ENCODE measurements at regions not wholly inside any gene's neighbourhood (a gene's known extent, or its start where the extent isn't known, plus 50 kb on each side); places are given as distances from the start of the nearest gene placed in this dataset.
"Not testable (repeated sequence)": the region's sequence is repeated elsewhere in the genome, so short reads cannot be mapped to it uniquely, and the experiment has no call there.

DNA sequence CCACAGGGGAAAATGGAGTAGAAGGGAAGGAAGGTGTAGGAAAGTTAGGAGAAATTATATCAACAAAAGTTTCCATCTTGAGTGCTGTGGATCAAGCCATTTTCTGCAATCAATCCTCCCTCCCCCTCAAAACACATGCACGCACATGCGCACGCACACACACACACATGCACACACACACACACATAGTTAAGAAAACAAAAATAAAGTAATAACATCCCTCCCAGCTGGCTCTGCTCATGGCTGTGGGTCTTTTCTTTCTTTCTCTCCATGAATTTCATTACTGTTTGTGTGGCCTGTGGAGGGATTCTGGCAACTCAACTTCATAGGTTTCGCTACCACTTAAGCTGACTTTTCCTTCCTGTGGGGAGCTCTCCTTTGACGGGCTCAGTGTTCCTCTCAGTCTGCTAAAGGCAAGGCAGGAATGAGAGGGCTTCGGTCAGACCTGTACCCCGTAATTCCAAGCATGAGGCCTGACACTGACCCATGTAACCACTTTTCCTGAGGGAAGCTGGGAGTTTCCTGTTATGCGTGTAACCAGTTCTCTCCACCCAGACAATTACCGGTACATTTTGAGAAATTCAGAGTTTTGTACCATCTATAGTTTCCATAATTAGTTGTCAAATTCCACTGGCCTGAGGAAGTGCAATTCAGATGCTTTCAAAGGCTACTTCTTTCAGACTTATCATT lies 79.8 kb downstream of the ZNF92 start:
- DNase-seq = no peak

DNA sequence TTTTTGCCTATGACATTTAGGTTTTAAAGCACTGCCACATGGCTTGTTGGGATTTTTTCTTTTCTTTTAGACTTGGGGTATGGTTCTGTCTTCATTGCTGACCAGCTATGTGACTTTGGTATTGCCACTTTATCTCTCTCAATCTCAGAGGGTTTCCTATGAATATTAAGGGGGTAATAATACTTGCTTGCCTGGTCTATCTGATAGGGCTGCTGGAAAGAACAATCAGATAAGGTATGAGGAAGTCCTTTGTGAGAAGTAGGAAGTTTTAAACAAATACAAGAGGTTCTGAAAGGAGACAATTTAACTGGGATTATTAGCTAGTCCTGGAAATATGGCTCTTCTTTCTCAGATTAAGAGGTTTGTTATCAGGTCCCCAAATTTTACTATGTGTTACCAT lies 80.8 kb downstream of the ZNF92 start:
- DNase-seq = no peak

DNA sequence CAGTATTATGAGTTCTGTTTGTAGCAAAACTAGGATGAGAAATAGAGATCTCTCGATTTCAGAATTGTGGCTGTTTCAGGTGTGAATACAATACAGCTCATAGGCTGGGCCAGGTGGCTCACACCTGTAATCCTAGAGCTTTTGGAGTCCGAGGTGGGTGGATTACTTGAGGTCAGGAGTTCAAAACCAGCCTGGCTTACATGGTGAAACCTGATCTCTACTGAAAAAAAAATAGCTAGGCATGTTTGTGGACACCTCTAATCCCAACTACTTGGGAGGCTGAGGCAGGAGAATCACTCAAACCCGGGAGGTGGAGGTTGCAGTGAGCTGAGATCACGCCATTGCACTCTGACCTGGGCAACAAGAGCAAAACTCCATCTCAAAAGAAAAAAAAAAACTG lies 81.4 kb downstream of the ZNF92 start:
- DNase-seq = not testable (repeated sequence)

DNA sequence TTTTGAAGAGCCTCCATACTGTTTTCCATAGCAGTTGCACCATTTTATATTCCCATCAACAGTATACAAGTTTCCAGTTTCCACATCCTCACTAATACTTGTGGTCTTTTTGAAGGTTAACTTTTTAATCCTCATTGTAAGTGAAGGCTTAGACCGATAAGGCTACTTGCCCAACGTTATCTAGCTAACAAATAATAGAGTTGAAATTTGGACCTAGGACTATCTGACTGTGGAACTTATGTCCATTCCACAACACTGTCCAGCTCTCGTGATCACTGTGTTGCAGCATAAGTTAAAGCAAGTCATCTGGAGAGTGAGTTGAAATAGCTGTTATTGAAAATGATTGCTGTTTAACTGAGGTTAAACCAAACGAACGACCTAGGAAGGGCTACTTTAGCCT lies 84.0 kb downstream of the ZNF92 start:
- no peak for DNase-seq

- DNase-seq = no peak
Observed at GRCh38 chr7:65459438-65459837, 85.8 kb downstream of the ZNF92 start.

DNA sequence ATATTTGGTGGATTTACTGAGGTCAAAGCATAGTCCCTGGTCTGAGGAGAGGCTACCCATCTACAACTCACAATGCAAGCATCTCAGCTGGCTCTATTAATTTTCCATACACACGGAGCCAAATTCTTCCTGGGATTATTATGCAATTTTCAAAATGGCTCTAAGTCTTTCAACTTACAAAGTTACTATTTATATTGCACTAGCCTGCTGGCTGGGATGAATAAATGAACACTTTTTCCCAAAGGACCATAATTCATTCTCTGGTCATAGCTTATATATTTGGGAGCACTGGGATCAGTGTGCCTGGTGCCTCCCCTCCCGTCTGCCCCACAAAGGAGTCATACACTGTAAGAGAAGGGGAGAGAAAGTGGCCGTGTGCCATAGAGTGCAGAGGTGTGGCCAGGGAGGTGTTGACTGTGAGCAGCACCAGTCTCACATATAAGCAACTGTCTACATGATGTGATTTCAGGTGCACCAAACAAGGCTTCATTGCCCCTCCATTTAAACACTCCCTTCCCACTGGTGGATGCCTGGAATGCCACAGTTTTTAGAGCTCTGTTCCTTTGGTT lies 88.6 kb downstream of the ZNF92 start:
- DNase-seq = no peak

DNA sequence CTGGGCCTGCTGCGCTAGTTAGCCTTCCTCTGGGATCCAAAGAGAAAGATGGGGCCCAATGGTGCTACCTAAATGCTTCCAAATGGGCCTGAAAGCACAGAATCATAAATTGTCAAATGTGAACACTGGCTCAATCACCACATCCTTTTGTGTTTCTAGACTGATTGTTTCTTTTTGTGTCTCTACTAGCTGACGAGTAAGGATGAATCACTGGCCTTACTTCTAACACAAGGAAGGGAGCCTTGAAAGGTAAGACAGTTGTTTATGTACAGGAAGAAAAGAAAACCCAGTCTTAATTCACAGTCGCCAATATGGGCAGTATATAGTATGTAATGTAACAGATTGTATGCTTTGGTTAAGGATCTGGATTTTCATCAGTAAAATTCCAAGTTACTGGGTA lies 89.5 kb downstream of the ZNF92 start:
- DNase-seq = no peak

DNA sequence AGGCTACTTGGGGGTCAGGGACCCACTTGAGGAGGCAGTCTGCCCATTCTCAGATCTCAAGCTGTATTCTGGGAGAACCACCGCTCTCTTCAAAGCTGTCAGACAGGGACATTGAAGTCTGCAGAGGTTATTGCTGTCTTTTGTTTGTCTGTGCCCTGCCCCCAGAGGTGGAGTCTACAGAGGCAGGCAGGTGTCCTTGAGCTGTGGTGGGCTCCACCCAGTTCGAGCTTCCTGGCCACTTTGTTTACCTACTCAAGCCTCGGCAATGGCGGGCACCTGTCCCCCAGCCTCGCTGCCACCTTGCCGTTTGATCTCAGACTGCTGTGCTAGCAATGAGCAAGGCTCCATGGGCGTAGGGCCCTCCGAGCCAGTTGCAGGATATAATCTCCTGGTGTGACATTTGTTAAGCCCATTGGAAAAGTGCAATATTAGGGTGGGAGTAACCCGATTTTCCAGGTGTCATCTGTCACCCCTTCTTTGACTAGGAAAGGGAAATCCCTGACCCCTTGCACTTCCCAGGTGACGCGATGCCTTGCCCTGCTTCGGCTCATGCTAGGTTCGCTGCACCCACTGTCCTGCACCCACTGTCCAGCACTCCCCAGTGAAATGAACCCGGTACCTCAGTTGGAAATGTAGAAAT lies 96.4 kb downstream of the ZNF92 start:
- not testable (repeated sequence) for DNase-seq

- no peak for DNase-seq
Observed at GRCh38 chr7:65471587-65471986, 97.9 kb downstream of the ZNF92 start.

DNA sequence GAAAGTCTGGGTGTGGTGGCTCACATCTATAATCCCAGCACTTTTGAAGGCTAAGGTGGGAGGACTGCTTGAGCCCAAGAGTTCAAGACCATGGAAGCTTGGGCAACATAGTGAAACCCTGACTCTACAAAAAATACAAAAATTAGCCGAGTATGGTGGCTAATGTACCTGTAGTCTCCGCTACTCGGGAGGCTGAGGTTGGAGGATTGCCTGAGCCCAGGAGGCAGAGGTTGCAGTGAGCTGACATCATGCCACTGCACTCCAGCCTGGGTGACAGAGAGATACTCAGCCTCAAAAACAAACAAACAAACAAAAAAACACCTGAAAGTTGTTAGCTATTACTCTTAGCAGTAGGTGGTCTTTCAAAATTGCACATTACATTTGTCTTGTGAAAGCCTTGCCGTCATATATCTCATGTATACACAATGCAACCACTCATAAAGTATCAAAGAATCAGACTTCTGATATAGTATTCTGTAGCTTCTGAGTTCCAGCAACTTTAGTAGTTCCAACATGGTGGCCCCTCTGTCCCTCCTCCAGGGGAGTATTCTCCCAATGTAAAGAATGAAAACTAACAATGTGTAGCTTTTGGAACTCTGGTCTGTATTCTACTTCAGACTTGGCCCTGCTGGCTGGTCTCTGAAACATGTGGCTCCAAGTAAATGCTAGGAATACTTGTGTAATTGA lies 101.5 kb downstream of the ZNF92 start:
- DNase-seq = no peak

- DNase-seq = no peak
Observed at GRCh38 chr7:65475734-65476319, 102.2 kb downstream of the ZNF92 start.

- no peak for DNase-seq
Observed at GRCh38 chr7:65477326-65477725, 103.7 kb downstream of the ZNF92 start.

DNA sequence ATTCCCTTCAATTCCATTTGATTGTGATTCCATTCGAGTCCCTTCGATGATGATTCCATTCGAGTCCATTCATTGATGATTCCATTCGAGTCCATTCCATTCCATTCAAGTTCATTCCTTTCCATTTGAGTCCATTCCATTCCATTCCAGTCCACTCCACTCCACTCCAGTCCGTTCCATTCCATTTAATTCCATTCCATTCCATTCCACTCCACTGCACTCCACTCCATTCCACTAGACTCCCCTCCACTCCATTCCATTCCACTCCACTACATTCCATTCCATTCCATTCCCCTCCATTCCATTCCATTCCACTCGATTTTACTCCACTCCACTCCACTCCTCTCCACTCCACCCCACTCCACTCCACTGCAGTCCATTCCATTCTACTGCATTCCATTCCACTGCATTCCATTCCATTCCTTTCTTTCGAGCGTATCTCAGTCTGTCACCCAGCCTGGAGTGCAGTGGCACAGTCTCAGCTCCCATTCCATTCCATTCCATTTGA lies 115.7 kb downstream of the ZNF92 start:
- no peak for DNase-seq

DNA sequence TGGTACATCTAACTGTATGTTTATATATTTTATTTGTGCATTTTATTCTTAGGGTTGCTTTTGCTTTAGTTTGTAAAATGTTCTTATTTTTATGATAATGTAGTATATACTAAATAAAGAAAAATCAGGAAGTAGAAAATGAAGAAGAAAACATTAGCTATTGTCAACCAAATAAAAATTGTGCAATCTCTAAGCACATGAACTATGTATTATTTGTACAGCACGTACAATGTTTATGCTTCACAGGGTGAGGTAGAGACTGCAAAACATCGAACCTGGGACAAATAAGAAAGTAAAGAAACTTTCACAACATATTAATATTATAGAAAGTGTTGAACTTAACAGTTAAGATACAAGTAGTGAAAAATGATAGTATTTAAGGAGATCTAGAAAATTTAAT lies 123.0 kb downstream of the ZNF92 start:
- DNase-seq = not testable (repeated sequence)

DNA sequence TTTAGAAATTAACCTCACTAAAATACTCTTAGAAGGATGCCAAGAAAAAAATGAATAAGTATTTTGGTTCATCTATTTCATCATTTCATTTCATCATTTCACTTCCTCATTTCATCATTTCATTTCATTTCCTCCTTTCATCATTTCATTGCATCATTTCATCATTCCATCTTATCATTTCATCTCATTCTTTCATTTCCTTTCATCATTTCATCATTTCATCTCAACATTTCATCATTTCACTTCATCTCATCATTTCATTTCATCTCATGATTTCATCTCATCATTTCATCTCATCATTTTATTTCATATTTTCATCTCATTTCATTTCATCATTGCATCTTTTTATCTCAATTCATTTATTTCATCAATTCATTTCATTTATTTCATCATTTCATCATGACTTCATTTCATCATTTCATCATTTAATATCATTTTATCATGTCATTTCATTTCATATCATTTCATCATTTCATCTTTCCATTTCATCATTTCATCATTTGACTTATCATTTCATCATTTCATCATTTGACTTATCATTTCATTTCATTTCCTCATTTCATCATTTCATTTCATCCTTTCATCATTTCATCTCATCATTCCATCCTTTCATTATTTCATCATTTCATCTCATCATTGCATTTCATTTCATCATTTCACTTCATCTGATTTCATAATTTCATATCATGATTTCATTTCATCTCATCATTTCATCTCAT lies 129.9 kb downstream of the ZNF92 start:
- DNase-seq = no peak

DNA sequence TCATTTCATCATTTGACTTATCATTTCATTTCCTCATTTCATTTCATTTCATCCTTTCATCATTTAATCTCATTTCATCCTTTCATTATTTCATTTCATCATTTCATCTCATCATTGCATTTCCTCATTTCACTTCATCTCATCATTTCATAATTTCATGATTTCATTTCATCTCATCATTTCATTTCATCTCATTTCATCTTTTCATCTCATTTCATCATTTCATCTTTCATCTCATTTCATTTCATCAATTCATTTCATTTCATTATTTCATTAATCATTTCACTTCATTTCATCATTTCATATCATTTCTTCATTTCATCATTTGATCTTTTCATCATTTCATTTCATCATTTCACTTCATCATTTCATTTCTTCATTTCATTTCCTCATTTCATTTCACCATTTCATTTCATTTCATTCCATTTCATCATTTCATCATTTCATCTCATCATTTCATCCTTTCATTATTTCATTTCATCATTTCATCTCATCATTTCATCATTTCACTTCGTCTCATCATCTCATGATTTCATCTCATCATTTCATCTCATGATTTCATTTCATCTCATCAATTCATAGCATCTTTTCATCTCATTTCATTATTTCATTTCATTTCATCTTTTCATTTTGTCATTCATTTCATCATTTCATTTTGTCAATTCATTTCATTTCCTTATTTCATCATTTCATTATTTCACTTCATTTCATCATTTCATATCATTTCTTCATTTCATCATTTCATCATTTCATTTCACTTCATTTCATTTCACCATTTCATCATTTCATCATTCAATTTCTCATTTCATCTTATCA lies 131.1 kb downstream of the ZNF92 start:
- DNase-seq = not testable (repeated sequence)

DNA sequence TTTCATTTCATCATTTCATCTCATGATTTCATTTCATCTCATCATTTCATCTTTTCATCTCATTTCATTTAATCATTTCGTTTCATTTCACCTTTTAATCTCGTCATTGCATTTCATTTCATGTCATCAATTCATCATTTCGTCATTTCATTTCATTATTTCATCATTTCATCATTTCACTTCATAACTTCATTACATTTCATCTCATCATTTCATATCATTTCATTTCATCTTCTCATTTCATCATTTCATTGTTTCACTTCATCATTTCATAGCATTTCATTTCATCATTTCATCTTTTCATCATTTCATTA lies 131.6 kb downstream of the ZNF92 start:
- not testable (repeated sequence) for DNase-seq

DNA sequence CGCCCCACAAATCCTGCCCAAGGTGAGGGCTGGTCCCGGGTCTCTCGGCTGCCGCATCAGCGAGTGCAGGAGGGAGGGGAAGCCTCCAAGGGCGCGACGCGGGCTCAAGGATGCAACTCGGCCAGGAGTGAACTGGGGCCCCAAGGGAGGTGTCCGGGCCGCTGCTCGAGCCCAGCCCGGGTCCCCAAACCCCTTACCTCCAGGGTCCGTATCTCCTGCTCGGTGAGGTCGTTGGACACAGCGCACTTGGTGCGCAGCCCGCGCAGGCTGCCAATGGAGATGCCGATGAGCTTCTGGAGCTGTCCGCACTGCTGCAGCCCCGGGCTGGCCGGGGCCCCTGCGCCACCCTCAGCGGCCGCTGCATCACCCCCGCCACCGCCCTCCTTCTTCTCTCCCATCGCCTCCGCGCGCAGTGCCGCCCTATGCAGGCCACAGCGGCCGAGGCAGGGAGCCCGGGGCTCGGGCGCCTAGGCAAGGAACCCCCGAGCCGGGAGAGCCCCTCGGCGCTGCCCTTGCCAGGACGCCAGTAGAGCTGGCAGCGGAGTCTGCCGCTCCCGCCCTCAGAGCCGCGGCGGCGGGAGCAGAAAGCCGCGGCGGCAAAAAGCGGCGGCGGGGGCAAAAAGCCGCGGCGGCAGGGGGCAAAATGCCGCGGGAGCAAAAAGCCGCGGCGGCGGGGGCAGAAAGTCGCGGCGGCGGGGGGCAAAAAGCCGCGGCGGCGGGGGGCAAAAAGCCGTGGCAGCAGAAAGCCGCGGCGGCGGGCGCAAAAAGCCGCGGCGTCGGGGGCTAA lies 135.1 kb downstream of the ZNF92 start:
- not testable (repeated sequence) for DNase-seq

DNA sequence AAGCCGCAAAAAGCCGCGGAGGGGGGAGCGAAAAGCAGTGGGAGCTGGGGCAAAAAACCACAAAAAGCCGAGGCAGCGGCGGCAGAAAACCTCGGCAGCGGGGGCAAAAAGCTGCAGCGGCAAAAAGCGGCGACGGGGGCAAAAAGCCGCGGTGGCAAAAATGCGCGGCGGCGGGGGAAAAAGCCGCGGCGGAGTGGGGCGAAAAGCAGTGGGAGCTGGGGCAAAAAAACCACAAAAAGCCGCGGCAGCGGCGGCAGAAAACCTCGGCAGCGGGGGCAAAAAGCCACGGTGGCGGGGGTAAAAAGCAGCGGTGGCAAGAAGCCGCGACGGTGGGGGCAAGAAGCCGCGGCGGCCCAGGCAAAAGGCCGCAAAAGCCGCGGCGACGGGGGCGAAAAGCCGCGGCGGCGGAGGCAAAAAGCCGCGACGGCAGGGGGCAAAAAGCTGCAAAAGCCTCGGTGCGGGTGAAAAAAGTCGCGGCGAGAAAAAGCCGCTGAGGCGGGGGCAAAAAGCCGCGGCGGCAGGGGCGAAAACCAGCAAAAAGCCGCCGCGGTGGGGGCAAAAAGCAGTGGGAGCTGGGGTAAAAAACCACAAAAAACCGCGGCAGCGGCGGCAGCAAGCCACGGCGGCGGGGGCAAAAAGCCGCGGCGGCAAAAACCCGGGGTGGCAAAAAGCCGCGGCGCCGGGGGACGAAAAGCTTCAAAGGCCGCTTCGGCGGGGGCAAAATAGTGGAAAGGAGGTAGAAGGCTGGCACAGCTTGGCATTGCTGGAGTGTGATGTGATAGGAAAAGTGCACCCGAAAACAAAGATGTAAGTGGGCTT lies 135.9 kb downstream of the ZNF92 start:
- DNase-seq = no peak

DNA sequence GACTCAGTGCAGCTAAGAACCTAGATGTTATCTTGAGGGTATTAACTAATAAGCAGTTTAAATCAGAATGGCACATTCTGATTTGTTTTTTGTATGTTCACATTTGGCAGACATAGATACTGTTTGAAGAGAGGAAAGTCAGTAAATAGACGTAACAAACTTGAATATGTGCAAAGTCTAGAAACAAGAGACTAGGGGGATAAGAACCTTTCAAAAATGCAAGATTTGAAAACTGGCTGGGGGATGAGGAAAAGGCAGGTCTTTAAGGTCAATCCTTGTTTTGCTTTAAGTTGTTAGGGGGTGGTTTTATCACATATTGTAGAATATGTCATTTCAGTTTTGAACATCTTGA lies 136.5 kb downstream of the ZNF92 start:
- DNase-seq = not testable (repeated sequence)

Measured in stimulated activated CD4-positive, alpha-beta T cell treated with anti-CD3 and anti-CD28 coated beads, Interleukin-1b, Interleukin-23, amount 100 ng/mL, for 48 hours (primary cell).